ENCODE measurements at regions not wholly inside any gene's neighbourhood (a gene's known extent, or its start where the extent isn't known, plus 50 kb on each side); places are given as distances from the start of the nearest gene placed in this dataset.
"Not testable (repeated sequence)": the region's sequence is repeated elsewhere in the genome, so short reads cannot be mapped to it uniquely, and the experiment has no call there.

- H3K27me3 ChIP-seq (replicated peaks in 1 of 7), result peaks cover 0 to 4% (median 0%) of the 10 kb centered on the region in 7 donors
- no peaks in the 10 kb centered on the region for H3K36me3 ChIP-seq
- H3K4me1 ChIP-seq, result no peaks in the 10 kb centered on the region
- peaks cover 0 to 32% (median 14%) of the 10 kb centered on the region in 8 donors for H3K9me3 ChIP-seq
- H3K4me3 ChIP-seq, result no peak overlapping the region
- TF ChIP-seq POLR2AphosphoS5 (IDR thresholded peaks at IDR 0.05), result no peak
- TF ChIP-seq, protein P1, sequence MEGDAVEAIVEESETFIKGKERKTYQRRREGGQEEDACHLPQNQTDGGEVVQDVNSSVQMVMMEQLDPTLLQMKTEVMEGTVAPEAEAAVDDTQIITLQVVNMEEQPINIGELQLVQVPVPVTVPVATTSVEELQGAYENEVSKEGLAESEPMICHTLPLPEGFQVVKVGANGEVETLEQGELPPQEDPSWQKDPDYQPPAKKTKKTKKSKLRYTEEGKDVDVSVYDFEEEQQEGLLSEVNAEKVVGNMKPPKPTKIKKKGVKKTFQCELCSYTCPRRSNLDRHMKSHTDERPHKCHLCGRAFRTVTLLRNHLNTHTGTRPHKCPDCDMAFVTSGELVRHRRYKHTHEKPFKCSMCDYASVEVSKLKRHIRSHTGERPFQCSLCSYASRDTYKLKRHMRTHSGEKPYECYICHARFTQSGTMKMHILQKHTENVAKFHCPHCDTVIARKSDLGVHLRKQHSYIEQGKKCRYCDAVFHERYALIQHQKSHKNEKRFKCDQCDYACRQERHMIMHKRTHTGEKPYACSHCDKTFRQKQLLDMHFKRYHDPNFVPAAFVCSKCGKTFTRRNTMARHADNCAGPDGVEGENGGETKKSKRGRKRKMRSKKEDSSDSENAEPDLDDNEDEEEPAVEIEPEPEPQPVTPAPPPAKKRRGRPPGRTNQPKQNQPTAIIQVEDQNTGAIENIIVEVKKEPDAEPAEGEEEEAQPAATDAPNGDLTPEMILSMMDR (IDR thresholded peaks at IDR 0.05 in 8 of 11, conservative IDR thresholded peaks at IDR 0.05 in 3 of 11), result no peak
- TF ChIP-seq POLR2A (IDR thresholded peaks at IDR 0.05), result no peak
- H3K27ac ChIP-seq, result no peak overlapping the region
- 55 to 67% (median 62%) methylated on average over 6 of the region's 6 CpGs for WGBS, 5 donors
- intact Hi-C loops (cut with DNase I; ENCODE audit: low total_unique reads), result no loop called here
- DNase-seq, result no peak
These were observed 373.7 kb upstream of the SALL1 start for GRCh38 chr16:51524555-51525373.

GRCh38 chr16:51524070-51524469 is 373.0 kb upstream of the SALL1 start:
- no peak for DNase-seq
- TF ChIP-seq POLR2AphosphoS5 (IDR thresholded peaks at IDR 0.05) (no peak), POLR2A (IDR thresholded peaks at IDR 0.05) (no peak)
- TF ChIP-seq, protein P1 (IDR thresholded peaks at IDR 0.05 in 8 of 11, conservative IDR thresholded peaks at IDR 0.05 in 3 of 11), result no peak

GRCh38 chr16:51523400-51523799 is 372.3 kb upstream of the SALL1 start:
- intact Hi-C loops (cut with DNase I; ENCODE audit: low total_unique reads), result no loop called here
- Histone ChIP-seq H3K9me3 (peaks cover 0 to 38% (median 14%) of the 10 kb centered on the region in 8 donors), H3K4me1 (no peaks in the 10 kb centered on the region), H3K4me3 (no peak overlapping the region), H3K27ac (no peak overlapping the region), H3K36me3 (no peaks in the 10 kb centered on the region), H3K27me3 (replicated peaks in 1 of 7) (peaks cover 0 to 4% (median 0%) of the 10 kb centered on the region in 7 donors)
- DNase-seq, result no peak
- 42 to 72% (median 56%) methylated on average over 3 of the region's 3 CpGs for WGBS, 5 donors
- TF ChIP-seq POLR2AphosphoS5 (IDR thresholded peaks at IDR 0.05) (no peak), POLR2A (IDR thresholded peaks at IDR 0.05) (no peak)
- TF ChIP-seq, protein P1 (IDR thresholded peaks at IDR 0.05 in 8 of 11, conservative IDR thresholded peaks at IDR 0.05 in 3 of 11), result no peak

More at GRCh38 chr16:51524070-51524469, 373.0 kb upstream of the SALL1 start:
- no peaks in the 10 kb centered on the region for H3K36me3 ChIP-seq
- H3K9me3 ChIP-seq, result peaks cover 0 to 32% (median 14%) of the 10 kb centered on the region in 8 donors
- H3K27ac ChIP-seq, result no peak overlapping the region
- no peaks in the 10 kb centered on the region for H3K4me1 ChIP-seq
- peaks cover 0 to 4% (median 0%) of the 10 kb centered on the region in 7 donors for H3K27me3 ChIP-seq (replicated peaks in 1 of 7)
- no peak overlapping the region for H3K4me3 ChIP-seq
- intact Hi-C loops (cut with DNase I; ENCODE audit: low total_unique reads), result no loop called here
- WGBS, 5 donors, result 62 to 84% (median 67%) methylated on average over 4 of the region's 4 CpGs

DNA sequence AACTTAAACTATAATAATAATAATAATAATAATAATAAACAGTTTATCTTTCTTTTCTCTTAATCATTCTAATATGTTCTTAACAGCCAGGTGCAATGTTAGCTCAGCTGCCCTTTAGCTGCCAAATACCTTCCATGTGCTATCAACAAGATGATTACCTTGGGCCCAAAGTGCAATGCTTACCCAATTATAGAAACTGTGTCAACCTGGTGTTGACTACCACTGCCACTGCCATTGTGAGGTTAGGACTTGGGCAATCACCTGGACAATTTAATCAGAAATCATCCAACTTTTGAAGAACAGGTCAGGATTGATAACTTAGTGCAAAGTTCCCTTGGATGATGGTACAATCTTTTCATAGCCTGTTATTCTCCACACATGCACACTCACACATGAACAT is 371.8 kb upstream of the SALL1 start:
- TF ChIP-seq, protein P1 (IDR thresholded peaks at IDR 0.05 in 8 of 11, conservative IDR thresholded peaks at IDR 0.05 in 3 of 11), result no peak
- TF ChIP-seq POLR2AphosphoS5 (IDR thresholded peaks at IDR 0.05) (no peak), POLR2A (IDR thresholded peaks at IDR 0.05) (no peak)
- Histone ChIP-seq H3K27ac (no peak overlapping the region), H3K27me3 (replicated peaks in 1 of 7) (peaks cover 0 to 4% (median 0%) of the 10 kb centered on the region in 7 donors), H3K36me3 (no peaks in the 10 kb centered on the region), H3K4me1 (no peaks in the 10 kb centered on the region), H3K9me3 (peaks cover 0 to 38% (median 14%) of the 10 kb centered on the region in 8 donors), H3K4me3 (no peak overlapping the region)
- DNase-seq, result no peak
- intact Hi-C loops (cut with DNase I; ENCODE audit: low total_unique reads), result no loop called here

DNA sequence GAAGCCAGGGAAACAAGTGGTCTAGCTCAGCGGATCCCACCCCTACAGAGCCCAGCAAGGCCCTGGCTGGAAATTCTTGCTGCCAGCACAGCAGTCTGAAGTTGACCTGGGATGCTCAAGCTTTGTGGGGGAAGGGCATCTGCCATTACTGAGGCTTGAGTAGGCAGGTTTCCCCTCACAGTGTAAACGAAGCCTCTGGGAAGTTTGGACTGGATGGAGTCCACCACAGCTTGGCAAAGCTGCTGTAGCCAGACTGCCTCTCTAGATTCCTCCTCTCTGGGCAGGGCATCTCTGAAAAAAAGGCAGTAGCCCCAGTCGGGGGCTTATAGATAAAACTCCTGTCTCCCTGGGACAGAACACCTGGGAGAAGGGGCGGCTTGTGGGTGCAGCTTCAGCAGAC is 365.9 kb upstream of the SALL1 start:
- peaks cover 0 to 47% (median 4%) of the 10 kb centered on the region in 8 donors for H3K9me3 ChIP-seq
- H3K27ac ChIP-seq; H3K27me3 ChIP-seq (replicated peaks in 1 of 7); DNase-seq; H3K36me3 ChIP-seq; H3K4me3 ChIP-seq; intact Hi-C loops (cut with DNase I; ENCODE audit: low total_unique reads); H3K4me1 ChIP-seq: not testable (repeated sequence)
- WGBS, 5 donors, result 68 to 75% (median 72%) methylated on average over 3 to 4 of the region's 4 CpGs
